ENCODE measurements at regions not wholly inside any gene's neighbourhood (a gene's known extent, or its start where the extent isn't known, plus 50 kb on each side); places are given as distances from the start of the nearest gene placed in this dataset.

DNA sequence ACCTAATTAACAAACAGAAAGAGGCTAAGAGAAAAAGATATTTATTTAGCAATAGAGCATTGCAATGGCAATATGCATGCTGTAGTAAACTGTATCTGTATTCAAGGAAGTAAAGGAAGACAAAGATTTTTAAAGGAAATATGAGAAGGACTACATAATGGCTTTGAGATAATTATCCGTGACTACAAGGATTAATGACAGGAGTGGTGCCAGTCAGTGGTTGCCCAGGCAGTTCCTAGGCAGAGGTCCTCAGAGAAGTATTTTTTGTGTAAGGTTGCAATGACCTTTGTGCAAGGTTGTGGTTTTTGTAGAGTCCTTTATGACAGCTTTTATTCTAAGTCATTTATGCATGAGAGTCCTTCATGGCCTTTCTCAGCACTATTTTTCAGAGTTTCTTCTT lies 711.1 kb upstream of the CHRM3 start:
- Histone ChIP-seq H3K27me3 (ENCODE audit: insufficient read depth, low read length) (no peaks in the 10 kb centered on the region), H3K56ac (ENCODE audit: insufficient read length, low read depth, low read length) (no peak overlapping the region), H3K18ac (ENCODE audit: insufficient read length, low read depth, low read length) (no peak overlapping the region), H3K9ac (ENCODE audit: extremely low read depth, insufficient read length, low read length) (no peak overlapping the region), H4K8ac (replicated peaks; ENCODE audit: insufficient read length, low read depth, low read length) (no peak overlapping the region), H3K9me3 (ENCODE audit: control insufficient read depth, low read depth, low read length) (no peaks in the 10 kb centered on the region), H4K91ac (ENCODE audit: insufficient read length, low read depth, low read length) (no peak overlapping the region), H3K14ac (ENCODE audit: insufficient read depth, low read length) (no peak overlapping the region), H2BK120ac (ENCODE audit: low read depth, low read length, poor library complexity, severe bottlenecking) (no peak overlapping the region), H3K4me1 (ENCODE audit: insufficient read depth, low read length) (no peaks in the 10 kb centered on the region), H2AK5ac (ENCODE audit: insufficient read length, low read length) (no peak overlapping the region), H3K4ac (ENCODE audit: low read depth, low read length) (no peak overlapping the region), H3K79me2 (ENCODE audit: insufficient read depth, low read length) (no peaks in the 10 kb centered on the region), H3T11ph (ENCODE audit: low read length) (no peak overlapping the region), H4K5ac (ENCODE audit: insufficient read length, low read depth, low read length) (no peak overlapping the region), H3K27ac (ENCODE audit: insufficient read length, low read depth, low read length) (no peak overlapping the region), H4K20me1 (ENCODE audit: control insufficient read depth, insufficient read depth, insufficient read length) (no peaks in the 10 kb centered on the region), H3K79me1 (ENCODE audit: insufficient read depth, low read depth, low read length, poor library complexity, severe bottlenecking) (no peaks in the 10 kb centered on the region), H2BK20ac (ENCODE audit: low read depth, low read length, poor library complexity, severe bottlenecking) (no peak overlapping the region), H3K23me2 (ENCODE audit: insufficient read length, low read depth, low read length, poor library complexity, severe bottlenecking) (no peaks in the 10 kb centered on the region), H2AFZ (ENCODE audit: low read length) (no peak overlapping the region), H2BK5ac (ENCODE audit: insufficient read length, low read length) (no peak overlapping the region), H3K23ac (ENCODE audit: insufficient read length, low read depth, low read length) (no peak overlapping the region), H2BK15ac (ENCODE audit: low read depth, low read length) (no peak overlapping the region), H3K4me2 (ENCODE audit: insufficient read depth, insufficient read length, low read length) (no peak overlapping the region), H2BK12ac (ENCODE audit: insufficient read length, low read depth, low read length) (no peak overlapping the region)
- no peaks in the 10 kb centered on the region for H3K27me3 Mint-ChIP-seq (ENCODE audit: low read depth)
- TF ChIP-seq, protein P1, sequence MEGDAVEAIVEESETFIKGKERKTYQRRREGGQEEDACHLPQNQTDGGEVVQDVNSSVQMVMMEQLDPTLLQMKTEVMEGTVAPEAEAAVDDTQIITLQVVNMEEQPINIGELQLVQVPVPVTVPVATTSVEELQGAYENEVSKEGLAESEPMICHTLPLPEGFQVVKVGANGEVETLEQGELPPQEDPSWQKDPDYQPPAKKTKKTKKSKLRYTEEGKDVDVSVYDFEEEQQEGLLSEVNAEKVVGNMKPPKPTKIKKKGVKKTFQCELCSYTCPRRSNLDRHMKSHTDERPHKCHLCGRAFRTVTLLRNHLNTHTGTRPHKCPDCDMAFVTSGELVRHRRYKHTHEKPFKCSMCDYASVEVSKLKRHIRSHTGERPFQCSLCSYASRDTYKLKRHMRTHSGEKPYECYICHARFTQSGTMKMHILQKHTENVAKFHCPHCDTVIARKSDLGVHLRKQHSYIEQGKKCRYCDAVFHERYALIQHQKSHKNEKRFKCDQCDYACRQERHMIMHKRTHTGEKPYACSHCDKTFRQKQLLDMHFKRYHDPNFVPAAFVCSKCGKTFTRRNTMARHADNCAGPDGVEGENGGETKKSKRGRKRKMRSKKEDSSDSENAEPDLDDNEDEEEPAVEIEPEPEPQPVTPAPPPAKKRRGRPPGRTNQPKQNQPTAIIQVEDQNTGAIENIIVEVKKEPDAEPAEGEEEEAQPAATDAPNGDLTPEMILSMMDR (conservative IDR thresholded peaks at IDR 0.05): no peak
- peaks cover 11% of the 10 kb centered on the region in 2 experiments for H3K4me1 Mint-ChIP-seq
- peaks cover 0 to 10% (median 0%) of the 10 kb centered on the region in 3 experiments; a peak in 1 of 7 replicates for H3K36me3 Mint-ChIP-seq (ENCODE audit: insufficient read depth in 1 of 3, low read depth in 3 of 3)
- no CpG with 5 or more reads among the region's 1 CpG for WGBS (ENCODE audit: extremely low coverage, insufficient read length, low lambda C conversion rate)
- H3K4me3 Mint-ChIP-seq: no peak overlapping the region
- H3K9me3 Mint-ChIP-seq: no peaks in the 10 kb centered on the region; a peak in 1 of 5 replicates
- no peak overlapping the region for H3K27ac Mint-ChIP-seq
- DNase-seq: no peak
